ENCODE measurements at regions not wholly inside any gene's neighbourhood (a gene's known extent, or its start where the extent isn't known, plus 50 kb on each side); places are given as distances from the start of the nearest gene placed in this dataset.

DNA sequence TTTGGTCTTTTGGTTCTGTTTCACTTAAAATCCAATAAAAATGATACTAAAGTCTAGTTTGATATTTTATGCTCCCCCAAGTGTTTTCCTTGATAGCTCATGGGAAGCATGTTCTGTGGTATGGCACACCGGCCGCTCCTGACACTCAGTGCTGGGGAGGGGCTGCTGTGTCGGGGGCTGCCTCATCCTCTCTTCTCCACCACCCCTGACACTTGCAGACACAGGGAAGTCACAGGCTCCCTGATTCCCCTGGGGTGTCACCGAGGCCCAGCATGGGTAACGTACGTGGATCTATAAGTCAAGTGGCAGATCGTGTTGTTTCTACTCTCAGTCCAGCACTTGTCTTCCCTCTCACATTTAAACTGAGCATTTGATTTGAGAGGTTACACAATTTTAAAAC lies 508.6 kb downstream of the TNS3 start:
- no peak overlapping the region for H3K9ac ChIP-seq (ENCODE audit: low read length)
- no peaks in the 10 kb centered on the region for H3K27me3 ChIP-seq (ENCODE audit: insufficient read depth, low read length)
- H3K27ac ChIP-seq (ENCODE audit: low read depth, low read length): no peak overlapping the region
- no peak overlapping the region for H2BK120ac ChIP-seq (ENCODE audit: insufficient read depth, low read length, poor library complexity)
- H3K4ac ChIP-seq (ENCODE audit: low read depth, low read length): no peak overlapping the region
- H3K23ac ChIP-seq (ENCODE audit: low read length): no peak overlapping the region
- H3K9me3 ChIP-seq (ENCODE audit: insufficient read depth, low read depth, low read length): no peaks in the 10 kb centered on the region
- no peak overlapping the region for H3K4me3 ChIP-seq (ENCODE audit: low read depth, low read length)
- H4K91ac ChIP-seq (ENCODE audit: low read depth, low read length): no peak overlapping the region
- H4K12ac ChIP-seq (ENCODE audit: low read depth, low read length): no peak overlapping the region
- H3K36me3 ChIP-seq (ENCODE audit: control insufficient read depth in 1 of 2, insufficient read depth in 2 of 2, low read length in 2 of 2): no peaks in the 10 kb centered on the region
- peaks cover 0 to 2% of the 10 kb centered on the region in 2 experiments for H3K4me1 ChIP-seq (ENCODE audit: control insufficient read depth in 1 of 2, insufficient read depth in 2 of 2, low read length in 2 of 2)
- H3K18ac ChIP-seq (ENCODE audit: low read length): no peak overlapping the region
- peak overlapping the region; percentile 88 for H2BK12ac ChIP-seq (ENCODE audit: low read length)
- peak overlapping the region; percentile 55 for H3K14ac ChIP-seq (ENCODE audit: low read length)
- no peak overlapping the region for H2AFZ ChIP-seq (ENCODE audit: insufficient read depth, low read length, poor library complexity)
- H3K79me2 ChIP-seq (ENCODE audit: control insufficient read depth, insufficient read depth, low read length, poor library complexity): peaks cover 1% of the 10 kb centered on the region
- no peak overlapping the region for H3K4me2 ChIP-seq (ENCODE audit: low read length)
- peaks cover 6% of the 10 kb centered on the region for H3K79me1 ChIP-seq (ENCODE audit: low read length)
- no CpG with 5 or more reads among the region's 7 CpGs for WGBS (ENCODE audit: extremely low coverage, insufficient coverage, insufficient read length)
- no peak for DNase-seq
- H4K8ac ChIP-seq (ENCODE audit: low read depth, low read length): no peak overlapping the region
- H2BK5ac ChIP-seq (ENCODE audit: low read depth, low read length, poor library complexity): no peak overlapping the region
- peak overlapping the region; percentile 89 for H2AK5ac ChIP-seq (ENCODE audit: low read length)

DNA sequence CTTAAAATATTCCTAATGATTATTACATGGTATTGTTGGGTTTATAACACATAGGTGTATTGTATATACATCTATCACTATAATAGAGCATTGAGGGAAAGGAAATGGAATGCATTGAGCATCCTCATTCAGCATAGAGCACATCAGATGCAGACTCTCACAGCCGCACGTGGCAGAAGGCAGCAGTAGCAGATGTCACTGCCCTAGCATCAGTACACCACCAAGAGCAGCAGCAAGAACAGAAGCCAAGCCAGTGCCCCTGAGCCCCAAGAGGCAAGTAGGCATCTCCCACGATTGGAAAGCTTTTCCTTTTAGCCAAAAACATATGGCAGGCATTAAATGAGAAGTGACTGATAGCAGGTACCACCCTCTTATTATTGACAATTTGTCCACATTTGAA lies 510.0 kb downstream of the TNS3 start:
- Histone ChIP-seq H3K36me3 (ENCODE audit: control insufficient read depth in 1 of 2, insufficient read depth in 2 of 2, low read length in 2 of 2) (no peaks in the 10 kb centered on the region), H3K27ac (ENCODE audit: low read depth, low read length) (no peak overlapping the region), H4K8ac (ENCODE audit: low read depth, low read length) (no peak overlapping the region), H3K9me3 (ENCODE audit: insufficient read depth, low read depth, low read length) (no peaks in the 10 kb centered on the region), H3K23ac (ENCODE audit: low read length) (no peak overlapping the region), H2AK5ac (ENCODE audit: low read length) (no peak overlapping the region), H3K4ac (ENCODE audit: low read depth, low read length) (no peak overlapping the region), H3K27me3 (ENCODE audit: insufficient read depth, low read length) (no peaks in the 10 kb centered on the region), H3K4me3 (ENCODE audit: low read depth, low read length) (no peak overlapping the region), H3K79me2 (ENCODE audit: control insufficient read depth, insufficient read depth, low read length, poor library complexity) (peaks cover 1% of the 10 kb centered on the region), H3K9ac (ENCODE audit: low read length) (no peak overlapping the region), H4K12ac (ENCODE audit: low read depth, low read length) (no peak overlapping the region), H2BK120ac (ENCODE audit: insufficient read depth, low read length, poor library complexity) (no peak overlapping the region), H3K18ac (ENCODE audit: low read length) (no peak overlapping the region), H3K79me1 (ENCODE audit: low read length) (peaks cover 6% of the 10 kb centered on the region), H2BK12ac (ENCODE audit: low read length) (no peak overlapping the region), H2AFZ (ENCODE audit: insufficient read depth, low read length, poor library complexity) (no peak overlapping the region), H3K4me1 (ENCODE audit: control insufficient read depth in 1 of 2, insufficient read depth in 2 of 2, low read length in 2 of 2) (peaks cover 0 to 2% of the 10 kb centered on the region in 2 experiments), H4K91ac (ENCODE audit: low read depth, low read length) (no peak overlapping the region), H3K4me2 (ENCODE audit: low read length) (no peak overlapping the region), H2BK5ac (ENCODE audit: low read depth, low read length, poor library complexity) (no peak overlapping the region), H3K14ac (ENCODE audit: low read length) (no peak overlapping the region)
- WGBS (ENCODE audit: extremely low coverage, insufficient coverage, insufficient read length): no CpG with 5 or more reads among the region's 3 CpGs
- DNase-seq: no peak

DNA sequence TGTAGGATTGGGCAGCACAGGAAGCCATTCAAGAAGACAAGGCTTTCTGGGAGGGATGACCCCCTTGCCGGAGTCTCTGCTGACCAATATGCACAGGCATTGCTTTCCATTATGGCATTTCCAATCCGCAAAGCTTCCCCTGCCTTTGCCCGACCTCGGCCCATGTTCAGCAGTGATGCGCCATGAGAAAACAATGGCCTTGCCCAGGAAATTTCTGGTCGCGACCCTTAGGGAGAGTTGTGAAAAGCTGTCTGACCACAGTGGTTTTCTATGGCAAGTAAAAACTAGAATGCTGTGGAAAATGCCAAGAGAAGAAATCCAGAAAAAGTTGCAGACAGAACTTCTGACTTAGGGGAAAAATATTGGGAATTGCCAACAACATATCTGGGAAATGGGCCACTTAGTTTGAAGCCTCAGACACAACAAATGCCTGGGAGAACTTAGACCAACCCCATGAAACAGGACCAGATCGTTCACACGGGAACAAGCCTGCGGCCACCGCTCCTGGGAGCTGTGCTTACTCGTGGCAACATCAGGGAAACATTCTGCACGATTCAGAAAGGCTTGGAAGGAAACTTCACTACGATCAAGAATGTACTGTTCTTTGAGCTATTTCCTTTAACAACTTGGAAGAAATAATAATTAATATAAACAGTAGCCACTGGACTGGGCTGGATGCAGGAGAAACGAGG lies 512.4 kb downstream of the TNS3 start:
- Histone ChIP-seq H3K18ac (ENCODE audit: low read length) (no peak overlapping the region), H3K4me3 (ENCODE audit: low read depth, low read length) (no peak overlapping the region), H3K4me2 (ENCODE audit: low read length) (no peak overlapping the region), H3K23ac (ENCODE audit: low read length) (no peak overlapping the region), H3K9me3 (ENCODE audit: insufficient read depth, low read depth, low read length) (no peaks in the 10 kb centered on the region), H2BK120ac (ENCODE audit: insufficient read depth, low read length, poor library complexity) (no peak overlapping the region), H4K8ac (ENCODE audit: low read depth, low read length) (no peak overlapping the region), H3K4me1 (ENCODE audit: control insufficient read depth in 1 of 2, insufficient read depth in 2 of 2, low read length in 2 of 2) (peaks cover 0 to under 1% of the 10 kb centered on the region in 2 experiments), H3K36me3 (ENCODE audit: control insufficient read depth in 1 of 2, insufficient read depth in 2 of 2, low read length in 2 of 2) (no peaks in the 10 kb centered on the region), H3K14ac (ENCODE audit: low read length) (no peak overlapping the region), H2AFZ (ENCODE audit: insufficient read depth, low read length, poor library complexity) (no peak overlapping the region), H4K12ac (ENCODE audit: low read depth, low read length) (no peak overlapping the region), H3K4ac (ENCODE audit: low read depth, low read length) (no peak overlapping the region), H2BK12ac (ENCODE audit: low read length) (no peak overlapping the region), H3K79me2 (ENCODE audit: control insufficient read depth, insufficient read depth, low read length, poor library complexity) (peaks cover 1% of the 10 kb centered on the region), H3K9ac (ENCODE audit: low read length) (no peak overlapping the region), H4K91ac (ENCODE audit: low read depth, low read length) (no peak overlapping the region), H2BK5ac (ENCODE audit: low read depth, low read length, poor library complexity) (no peak overlapping the region), H3K79me1 (ENCODE audit: low read length) (peaks cover 5% of the 10 kb centered on the region), H2AK5ac (ENCODE audit: low read length) (no peak overlapping the region), H3K27ac (ENCODE audit: low read depth, low read length) (no peak overlapping the region), H3K27me3 (ENCODE audit: insufficient read depth, low read length) (no peaks in the 10 kb centered on the region)
- no peak for DNase-seq
- WGBS (ENCODE audit: extremely low coverage, insufficient coverage, insufficient read length): no CpG with 5 or more reads among the region's 15 CpGs

DNA sequence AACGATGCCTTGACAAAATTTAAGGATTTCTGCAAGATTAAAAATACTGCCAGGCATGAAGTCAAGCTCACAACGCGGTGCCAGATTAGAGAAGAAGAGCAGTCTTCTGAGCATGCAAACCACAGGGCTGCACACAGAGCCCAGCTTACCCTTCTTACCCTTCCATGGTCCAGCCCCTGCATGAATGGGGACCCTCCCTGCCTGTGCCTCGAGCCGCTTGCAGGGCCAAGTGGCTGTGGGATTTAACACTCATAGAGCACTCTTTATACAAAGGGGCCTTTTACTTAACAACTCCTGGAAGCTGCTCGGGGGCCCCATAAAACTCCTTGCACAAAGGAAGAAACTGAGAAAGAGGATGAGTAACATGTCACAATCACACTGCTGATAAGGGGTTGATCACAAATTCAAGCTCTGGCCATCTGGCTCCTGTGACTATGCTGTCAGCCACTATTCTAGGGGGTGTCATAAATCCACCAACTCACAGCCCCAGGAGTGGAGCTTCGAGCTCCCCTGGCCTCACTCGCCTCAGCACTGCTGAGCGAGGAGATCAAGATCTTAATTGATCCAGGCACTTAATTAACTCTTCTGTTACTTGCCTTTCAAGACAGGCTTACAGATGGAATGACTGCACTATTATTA lies 514.8 kb downstream of the TNS3 start:
- no peak overlapping the region for H4K91ac ChIP-seq (ENCODE audit: low read depth, low read length)
- H3K14ac ChIP-seq (ENCODE audit: low read length): no peak overlapping the region
- WGBS (ENCODE audit: extremely low coverage, insufficient coverage, insufficient read length): no CpG with 5 or more reads among the region's 9 CpGs
- H3K4me1 ChIP-seq (ENCODE audit: control insufficient read depth in 1 of 2, insufficient read depth in 2 of 2, low read length in 2 of 2): no peaks in the 10 kb centered on the region
- H2BK5ac ChIP-seq (ENCODE audit: low read depth, low read length, poor library complexity): no peak overlapping the region
- no peak overlapping the region for H4K8ac ChIP-seq (ENCODE audit: low read depth, low read length)
- no peak overlapping the region for H3K23ac ChIP-seq (ENCODE audit: low read length)
- H4K12ac ChIP-seq (ENCODE audit: low read depth, low read length): no peak overlapping the region
- DNase-seq: no peak
- H3K9me3 ChIP-seq (ENCODE audit: insufficient read depth, low read depth, low read length): peaks cover 2% of the 10 kb centered on the region
- no peaks in the 10 kb centered on the region for H3K79me2 ChIP-seq (ENCODE audit: control insufficient read depth, insufficient read depth, low read length, poor library complexity)
- H2BK12ac ChIP-seq (ENCODE audit: low read length): no peak overlapping the region
- no peaks in the 10 kb centered on the region for H3K79me1 ChIP-seq (ENCODE audit: low read length)
- H3K36me3 ChIP-seq (ENCODE audit: control insufficient read depth in 1 of 2, insufficient read depth in 2 of 2, low read length in 2 of 2): no peaks in the 10 kb centered on the region
- no peak overlapping the region for H2AFZ ChIP-seq (ENCODE audit: insufficient read depth, low read length, poor library complexity)
- no peaks in the 10 kb centered on the region for H3K27me3 ChIP-seq (ENCODE audit: insufficient read depth, low read length)
- peak overlapping the region; percentile 10 for H2BK120ac ChIP-seq (ENCODE audit: insufficient read depth, low read length, poor library complexity)
- H3K4me2 ChIP-seq (ENCODE audit: low read length): no peak overlapping the region
- H3K4ac ChIP-seq (ENCODE audit: low read depth, low read length): no peak overlapping the region
- no peak overlapping the region for H3K27ac ChIP-seq (ENCODE audit: low read depth, low read length)
- H3K9ac ChIP-seq (ENCODE audit: low read length): no peak overlapping the region
- no peak overlapping the region for H2AK5ac ChIP-seq (ENCODE audit: low read length)
- H3K4me3 ChIP-seq (ENCODE audit: low read depth, low read length): no peak overlapping the region
- no peak overlapping the region for H3K18ac ChIP-seq (ENCODE audit: low read length)
